C1 segment of cervical spinal cord (tissue), 14 donors: ENCODE measurements at regions not wholly inside any gene's neighbourhood (a gene's known extent, or its start where the extent isn't known, plus 50 kb on each side); places are given as distances from the start of the nearest gene placed in this dataset.

Experiments
- DNase-seq, 14 donors: peaks; one replicate each; lab custom pipeline; 2025; lab: John Stamatoyannopoulos, UW

DNA sequence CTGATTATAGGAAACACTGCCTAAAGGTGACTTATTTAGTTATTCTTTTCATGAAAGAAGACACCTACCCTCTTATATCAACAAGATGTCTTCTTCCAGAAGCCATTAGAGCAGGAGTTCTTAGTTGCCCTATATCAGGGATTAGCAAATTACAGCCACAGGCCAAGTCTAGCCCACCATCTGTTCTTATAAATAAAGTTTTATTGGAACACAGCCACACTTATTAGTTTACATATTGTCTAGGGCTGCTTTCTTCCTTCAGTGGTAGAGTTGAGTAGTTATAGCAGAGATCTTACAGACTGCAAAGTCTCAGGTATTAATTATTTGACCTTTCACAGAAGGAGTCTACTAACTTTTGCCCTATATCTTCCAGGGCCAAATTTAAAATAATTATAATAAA lies 157.2 kb upstream of the NOCT start:
- no peak for DNase-seq

DNA sequence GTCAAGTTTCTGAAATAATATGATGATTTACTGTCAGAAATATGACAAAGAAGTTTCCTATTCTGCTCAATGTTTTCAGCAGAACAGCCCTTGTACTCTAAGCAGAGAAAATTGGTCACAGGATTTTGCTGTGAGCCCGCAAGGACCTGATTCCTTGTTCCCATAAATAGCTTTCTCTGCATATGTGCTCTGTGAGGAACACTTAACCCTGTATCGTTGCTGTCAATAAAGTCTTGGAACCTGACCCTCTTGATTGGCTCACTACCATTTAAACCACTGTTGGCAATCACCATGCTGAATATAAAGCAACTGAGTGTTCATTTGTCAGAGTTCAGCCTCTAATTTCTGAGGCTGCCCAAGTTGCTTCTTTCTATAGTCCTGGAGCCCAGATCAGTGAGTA lies 158.2 kb upstream of the NOCT start:
- no peak for DNase-seq

DNA sequence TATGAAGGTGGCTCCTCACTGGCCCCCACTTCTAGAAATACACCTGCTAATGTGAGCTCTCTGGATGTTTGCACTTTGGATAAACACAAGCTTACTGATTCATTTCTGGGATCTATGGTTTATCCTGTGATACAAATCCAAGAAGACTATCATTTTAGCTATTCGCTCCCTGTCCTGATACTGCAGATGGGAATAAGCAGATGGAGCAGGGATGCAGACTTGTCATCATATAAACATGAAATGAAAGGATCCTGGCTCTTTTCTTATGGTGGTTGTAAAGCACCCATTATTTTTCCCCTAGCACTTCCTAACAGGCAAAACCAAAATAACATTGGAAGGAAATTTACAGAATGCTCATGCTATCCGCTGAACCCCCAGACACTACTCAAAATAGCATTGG lies 162.9 kb upstream of the NOCT start:
- no peak for DNase-seq

DNA sequence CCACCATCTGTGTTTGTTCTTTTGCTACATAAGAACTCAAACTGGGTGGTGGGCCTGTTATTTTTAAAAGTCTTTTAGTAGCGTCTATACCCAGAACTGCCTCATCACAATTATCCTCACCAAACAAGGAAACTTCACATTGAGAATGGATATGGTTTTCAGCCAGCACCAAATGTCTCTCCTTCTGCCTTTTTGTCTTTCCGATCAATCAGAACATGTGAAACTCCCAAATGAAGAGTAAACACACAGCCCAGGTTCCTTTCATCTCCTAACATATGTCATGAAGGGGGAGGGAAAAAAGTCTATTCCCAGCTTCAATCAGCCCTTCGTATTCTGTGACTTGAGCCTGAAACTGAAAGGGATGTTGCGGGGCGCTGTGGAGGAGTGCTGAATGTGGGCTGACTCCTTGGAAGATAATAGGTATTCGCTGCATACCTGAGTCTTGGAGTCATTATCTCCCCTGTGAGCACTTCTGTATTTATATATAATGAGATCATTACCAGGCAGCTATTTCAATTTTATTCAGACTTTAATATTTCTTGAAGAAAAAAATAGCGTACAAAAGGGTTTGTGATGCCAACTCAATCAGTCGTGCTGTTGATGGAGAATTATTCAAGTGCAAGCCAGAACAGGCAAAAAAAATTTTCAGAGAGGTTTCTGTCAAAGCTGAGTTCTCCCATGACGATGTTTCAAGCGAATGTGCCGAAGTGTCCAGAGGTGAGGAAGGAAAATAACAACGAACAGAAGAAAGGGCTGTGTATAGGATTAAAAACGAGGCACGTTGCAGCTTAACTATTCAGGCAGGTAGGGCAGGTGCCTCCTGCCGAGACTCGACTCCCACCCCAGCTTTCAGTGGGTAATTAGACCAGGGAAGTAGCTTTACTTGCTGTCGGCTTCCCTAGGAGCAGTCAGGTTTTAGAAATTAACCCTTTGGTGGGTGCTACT lies 163.9 kb upstream of the NOCT start:
- DNase-seq, result no peak

DNA sequence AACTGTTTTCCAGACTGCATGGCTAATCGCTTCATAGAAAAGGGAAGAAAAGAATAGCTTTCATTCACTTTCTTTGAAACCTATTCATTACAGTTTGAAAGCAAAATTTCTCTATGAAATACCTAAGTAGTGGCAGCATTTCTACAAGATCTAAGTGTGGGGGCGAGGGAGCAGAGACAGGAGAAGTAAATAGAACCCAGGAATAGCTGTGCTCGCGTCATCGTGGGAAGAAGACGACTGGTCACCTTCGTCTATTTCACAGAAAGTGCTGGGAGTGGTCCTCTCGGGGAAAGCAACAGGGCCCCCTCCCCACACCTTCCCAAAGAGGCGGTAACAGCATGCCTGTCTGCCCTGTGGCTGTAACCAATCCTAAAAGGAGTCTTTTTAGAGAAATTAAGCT lies 169.9 kb upstream of the NOCT start:
- no peak for DNase-seq

DNA sequence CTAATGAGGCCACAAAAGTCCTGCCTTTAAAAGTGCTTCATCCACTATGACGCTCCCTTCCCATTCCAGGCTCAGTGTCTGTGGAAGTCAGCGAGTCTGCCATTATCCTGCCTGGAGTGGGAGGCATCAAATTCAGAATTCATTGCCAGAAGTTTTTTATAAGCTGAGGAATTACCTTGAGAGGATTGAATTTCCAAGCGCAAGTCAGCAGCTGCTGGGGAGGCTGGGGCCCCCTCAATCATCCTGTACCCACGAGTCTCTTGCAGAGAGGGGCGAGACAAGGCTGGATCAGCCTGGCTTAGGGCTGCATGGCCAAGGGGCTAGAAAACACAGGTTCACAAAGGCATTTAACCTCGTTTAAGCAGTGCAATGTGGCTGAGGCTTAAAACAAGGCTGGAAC lies 170.5 kb upstream of the NOCT start:
- no peak for DNase-seq

DNA sequence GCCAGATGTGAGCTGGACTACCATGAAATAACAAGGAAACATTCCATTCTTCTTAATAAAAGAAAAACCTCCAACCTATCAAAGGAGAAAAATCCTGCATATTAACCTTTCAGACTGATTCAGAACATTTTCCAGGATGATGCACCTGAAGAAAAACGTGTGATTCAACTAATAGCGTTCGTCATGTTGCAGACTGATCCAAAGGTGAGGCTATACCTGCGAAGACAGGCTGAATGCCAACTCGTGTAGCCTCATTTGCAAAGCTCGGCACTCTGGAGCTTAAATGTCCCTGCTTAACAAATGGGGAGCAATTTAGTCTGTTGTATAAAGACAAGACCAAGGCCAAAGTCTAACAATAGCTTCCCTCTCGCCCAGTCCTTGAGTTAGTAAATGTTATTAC lies 172.0 kb upstream of the NOCT start:
- DNase-seq, result no peak

DNA sequence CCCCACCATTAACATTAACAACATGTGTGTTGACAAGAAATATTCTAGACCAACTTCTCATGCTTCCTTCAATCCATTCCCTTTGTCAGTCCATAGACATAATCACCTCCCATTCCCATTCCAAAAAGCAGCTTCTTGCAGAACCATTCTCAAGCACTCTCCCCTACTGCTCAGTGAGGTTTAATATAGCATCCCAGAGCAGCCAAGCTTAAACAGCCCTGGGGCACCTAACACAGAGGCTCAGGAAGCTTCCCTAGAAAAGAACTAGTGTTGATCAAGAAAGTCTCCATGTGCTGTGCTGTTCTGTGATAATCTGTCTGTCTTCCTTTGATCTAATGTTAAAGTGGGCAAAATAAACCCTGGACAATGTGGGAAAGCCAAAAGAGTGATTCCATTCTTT lies 174.2 kb upstream of the NOCT start:
- no peak for DNase-seq

DNA sequence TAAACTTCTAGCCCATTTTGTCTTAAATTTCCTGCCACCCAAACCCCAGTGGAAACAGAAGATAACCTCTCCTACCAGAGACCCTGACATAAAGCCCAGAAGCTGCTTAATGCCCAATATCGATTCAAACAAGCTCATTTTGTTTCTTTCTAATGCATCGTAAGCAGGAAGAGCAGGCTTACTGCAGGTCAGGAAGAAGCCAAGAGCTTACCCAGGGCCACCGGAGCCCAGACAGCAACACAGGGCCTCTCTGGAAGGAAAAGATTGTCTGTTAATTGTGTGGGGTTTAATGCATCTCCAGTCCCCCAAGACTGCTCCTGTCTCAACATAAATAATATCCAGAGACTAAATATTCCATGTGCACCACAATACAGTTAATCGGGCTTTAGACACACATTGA lies 177.3 kb upstream of the NOCT start:
- DNase-seq, result no peak

DNA sequence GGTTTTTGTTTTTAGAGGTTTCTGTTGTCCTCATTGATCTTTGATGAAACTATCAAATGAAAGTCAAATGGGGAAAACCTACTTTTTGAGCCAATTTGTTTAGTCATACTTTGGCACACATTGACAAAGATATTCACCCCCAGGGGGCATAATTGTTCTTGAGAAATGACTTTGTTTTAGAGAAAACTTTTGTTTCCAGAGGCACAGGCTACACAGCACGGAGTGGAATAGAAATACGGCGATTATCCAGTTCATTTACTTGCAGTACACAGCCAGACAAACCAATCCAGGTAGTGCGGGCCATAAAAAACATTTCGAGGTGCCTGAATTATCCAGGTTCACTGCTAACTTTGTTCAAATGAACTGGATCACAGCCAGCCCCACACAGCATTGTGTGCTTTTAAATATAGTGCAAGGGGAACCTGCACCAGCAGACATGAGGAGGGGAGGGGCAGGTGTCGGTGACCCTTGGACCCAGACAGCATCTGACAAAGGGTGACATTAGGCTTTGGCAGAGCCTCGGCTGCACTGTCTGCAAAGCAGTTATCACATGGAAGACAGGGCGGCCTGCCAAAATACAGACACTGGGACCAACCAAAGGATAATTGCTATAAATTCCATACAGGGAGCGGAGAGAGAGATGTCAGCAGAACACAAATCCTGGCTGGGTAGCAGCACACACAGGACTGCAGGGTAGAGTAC lies 179.6 kb upstream of the NOCT start:
- no peak for DNase-seq

DNA sequence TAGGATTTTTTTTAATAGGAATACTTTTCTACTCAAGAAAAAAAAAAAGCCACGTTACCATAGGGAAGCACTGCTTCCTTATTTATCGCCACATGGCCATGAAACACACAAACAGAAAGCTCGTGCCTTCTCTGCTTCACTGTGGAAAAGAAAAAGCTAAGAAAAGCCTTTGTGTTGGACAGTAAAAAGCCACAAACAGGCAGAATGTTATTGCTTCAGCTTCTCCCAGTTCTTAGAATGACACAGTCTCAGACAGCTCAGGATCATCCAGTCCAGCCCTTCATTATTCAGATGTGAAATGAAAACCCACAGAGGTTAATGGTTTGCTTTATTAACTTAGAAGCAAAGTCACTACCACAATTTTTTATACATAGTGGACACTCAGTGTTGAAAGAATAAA lies 181.6 kb upstream of the NOCT start:
- DNase-seq, result no peak

DNA sequence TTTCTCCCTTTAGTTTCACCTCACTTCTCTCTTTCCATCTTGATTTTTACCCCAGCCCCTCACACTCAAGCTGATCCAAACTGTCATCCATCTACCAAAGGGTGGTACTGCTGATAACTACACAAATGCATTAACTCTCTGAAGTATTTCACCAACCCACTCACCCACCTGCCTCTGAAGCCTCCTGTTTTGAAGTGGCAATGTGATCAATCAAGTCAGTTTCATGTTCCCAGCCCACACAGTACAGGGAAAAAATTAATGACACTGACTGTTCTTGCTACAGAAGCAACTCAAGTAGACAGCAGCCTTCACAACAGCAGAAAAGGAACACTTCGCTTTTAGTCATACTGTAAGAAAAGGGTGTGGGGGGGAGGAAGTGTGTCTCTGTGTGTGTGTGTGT lies 183.0 kb upstream of the NOCT start:
- no peak for DNase-seq

DNA sequence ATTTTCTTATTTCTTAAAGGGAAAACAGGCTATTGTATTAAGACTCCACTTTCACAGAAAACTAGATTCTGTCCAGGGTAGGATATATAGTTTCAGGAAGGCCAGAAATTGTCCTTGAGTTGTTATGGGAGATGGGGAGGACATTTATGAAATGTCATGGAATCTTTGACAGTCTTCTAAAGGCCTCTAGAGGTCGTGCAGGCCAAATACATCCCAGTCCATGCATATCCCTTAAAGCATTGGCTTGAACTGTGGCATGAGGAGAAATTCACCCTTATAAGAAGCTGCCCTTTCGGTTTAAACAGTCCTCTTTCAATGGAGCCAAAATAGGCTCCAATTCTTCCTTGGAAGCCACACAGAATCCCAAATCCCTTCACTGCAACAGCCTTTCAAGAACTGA lies 183.6 kb upstream of the NOCT start:
- DNase-seq, result no peak

DNA sequence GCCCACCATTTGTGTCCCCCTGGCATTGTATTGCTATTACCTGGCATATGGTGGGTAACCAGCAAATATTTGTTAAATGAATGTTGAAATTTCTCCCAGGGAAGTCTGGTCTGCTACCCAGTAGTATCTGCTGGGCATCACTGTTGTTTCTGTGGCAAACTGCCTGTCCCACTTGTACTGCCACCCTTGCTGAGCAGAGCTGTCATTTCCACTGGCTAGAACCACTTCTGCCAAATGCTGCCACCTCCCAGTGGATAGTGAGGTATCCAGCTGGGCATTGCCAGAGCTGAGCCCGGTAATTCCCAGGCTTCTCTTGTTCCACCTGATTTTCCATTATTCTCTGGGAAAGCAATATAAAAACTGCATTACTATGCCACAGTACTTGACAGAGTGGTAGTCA lies 186.7 kb upstream of the NOCT start:
- DNase-seq, result no peak

DNA sequence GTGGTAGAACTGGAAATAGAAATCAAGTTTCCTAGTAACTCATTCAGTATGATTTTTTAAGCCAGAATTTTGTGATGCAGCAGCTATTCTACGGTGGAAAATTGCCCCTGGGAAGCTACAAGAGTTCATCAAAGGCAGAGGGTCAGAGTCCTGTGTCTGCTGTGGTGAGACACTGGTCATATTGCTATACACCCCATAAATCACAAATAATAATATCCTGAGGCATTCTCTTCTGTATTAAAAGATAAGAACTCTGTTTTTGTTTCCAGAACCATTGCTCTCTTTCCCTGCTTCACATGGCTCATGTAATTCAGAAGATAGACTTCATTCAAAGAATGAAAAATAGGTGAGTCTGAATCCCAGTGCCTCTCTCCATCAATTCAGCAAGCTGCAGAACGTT lies 188.8 kb upstream of the NOCT start:
- DNase-seq, result no peak

DNA sequence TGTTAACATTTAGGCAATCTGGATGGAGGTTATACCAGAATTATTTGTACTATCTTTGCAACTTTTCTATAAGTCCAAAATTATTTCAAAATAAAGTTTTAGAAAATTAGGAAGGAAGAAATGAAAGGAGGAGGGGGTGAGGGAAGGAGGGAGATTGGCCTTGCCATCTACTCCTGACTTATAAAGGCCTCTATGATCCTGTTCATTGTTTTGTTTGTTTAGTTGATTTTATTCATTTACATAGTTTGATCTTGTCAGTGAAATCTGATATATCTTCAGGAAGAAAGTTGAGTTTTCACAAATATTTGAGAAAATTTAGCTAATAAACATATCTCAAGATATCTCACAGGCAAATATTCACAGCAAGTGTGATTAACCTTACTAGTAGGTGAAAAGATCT lies 189.3 kb upstream of the NOCT start:
- DNase-seq, result no peak

DNA sequence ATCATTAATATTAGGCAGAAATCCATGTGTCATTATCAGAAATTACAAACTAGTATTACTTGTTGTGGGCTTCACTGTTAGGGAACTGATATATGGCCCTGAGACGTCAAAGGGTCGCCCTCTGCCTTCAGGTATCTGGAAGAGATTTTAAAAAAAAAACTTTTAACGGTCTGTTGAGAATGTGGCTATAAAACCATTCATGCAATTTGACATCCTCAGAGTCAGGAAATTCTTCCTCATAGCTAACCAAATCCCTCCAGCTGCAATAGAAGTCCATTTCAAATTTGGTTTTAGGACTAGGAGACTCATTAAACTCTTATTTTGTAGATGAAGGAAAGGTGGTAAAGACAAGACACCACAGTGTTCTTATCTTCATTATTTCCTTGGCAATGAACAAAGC lies 194.2 kb upstream of the NOCT start:
- DNase-seq, result no peak

DNA sequence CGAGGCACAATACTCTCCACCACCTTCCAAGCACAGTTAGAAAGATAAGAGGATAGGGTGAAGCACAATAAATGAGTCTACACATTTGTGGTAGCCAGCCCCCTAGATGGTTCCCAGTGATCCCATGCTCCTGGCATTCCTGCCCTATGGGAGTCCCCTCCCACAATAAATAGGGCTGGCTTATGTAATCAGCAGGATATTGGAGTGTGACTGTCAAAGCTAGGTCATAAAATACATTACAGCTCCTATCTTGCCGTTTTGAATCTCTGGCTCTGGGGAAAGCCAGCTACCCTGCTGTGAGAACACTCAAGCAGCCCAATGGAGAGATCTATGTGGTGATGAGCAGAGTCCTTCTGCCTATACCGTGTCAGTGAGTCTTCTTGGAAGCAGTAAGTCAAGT lies 198.7 kb upstream of the NOCT start:
- DNase-seq, result no peak

DNA sequence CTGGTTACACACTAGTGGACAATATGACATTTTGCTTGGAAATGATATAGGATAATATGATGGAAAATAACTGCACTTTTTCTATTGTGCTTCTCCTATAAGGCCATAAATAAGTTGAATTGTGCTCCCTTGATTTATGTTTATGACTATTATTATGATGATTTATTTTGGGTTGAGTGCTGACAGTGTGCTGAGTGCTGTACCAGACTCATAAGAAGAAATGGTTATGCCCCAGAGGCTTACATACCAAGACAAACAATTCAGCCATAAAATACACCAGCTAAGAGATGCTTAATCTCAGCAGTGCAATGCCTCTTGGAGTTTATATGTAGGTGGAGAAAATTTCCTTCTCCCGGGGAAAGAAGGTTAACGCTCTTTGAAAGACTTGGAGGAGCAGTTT lies 199.8 kb upstream of the NOCT start:
- no peak for DNase-seq

DNA sequence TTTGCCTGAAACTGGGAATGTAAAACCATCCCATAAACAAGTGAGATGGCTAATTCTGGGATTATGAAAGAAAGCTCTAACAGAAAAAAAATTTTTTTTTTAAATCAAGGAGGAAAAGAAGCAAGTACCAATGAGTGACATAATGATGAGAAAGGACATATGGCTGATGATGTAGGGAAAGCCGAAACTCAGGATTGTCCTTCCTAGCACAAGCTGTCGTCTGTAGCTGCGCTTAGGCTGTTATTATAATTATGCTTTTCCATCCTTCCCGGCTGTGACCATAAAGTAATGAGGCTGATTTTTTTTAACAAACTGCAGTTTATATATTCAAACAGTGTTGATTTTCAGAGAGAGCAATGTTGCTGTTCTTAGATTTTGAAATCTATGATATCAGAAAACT lies 209.8 kb upstream of the NOCT start:
- DNase-seq, result no peak

DNA sequence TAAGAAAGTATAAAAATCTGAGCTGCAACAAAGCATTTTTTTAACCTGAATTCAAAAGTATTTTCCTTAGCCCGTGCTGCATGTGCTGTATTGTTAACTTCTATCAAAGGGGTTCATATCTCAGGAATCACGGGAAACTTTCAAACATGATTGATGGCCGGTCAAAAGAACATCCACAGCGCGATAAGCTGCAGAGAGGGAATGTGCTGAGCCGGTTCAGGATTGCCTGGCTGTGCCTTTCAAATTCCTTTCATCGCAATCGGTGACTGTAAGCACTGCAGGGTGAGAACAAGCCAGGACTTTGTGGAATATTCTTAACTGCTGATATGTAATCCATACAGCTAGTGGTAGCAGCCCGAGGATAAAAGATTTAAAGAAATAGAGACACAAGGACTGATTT lies 210.9 kb upstream of the NOCT start:
- DNase-seq, result no peak

DNA sequence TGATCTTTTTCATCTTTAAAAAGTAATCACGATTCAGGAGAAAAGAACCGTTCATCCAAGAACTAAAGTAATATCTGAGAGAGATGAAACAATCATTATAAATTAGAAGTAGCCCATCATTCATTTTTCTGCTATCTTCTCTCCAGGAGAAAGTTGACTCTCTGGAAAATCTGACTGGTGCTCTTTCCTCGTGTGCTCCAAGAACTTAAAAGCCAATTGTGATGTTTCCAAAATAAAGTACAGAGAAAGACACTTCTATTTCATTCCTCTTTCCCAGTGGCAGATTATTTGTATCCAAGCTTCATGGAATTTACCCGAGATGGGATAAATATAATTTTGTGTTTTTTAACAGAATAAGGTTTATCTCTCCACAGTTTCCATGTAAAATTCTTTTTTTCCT lies 212.5 kb upstream of the NOCT start:
- no peak for DNase-seq

DNA sequence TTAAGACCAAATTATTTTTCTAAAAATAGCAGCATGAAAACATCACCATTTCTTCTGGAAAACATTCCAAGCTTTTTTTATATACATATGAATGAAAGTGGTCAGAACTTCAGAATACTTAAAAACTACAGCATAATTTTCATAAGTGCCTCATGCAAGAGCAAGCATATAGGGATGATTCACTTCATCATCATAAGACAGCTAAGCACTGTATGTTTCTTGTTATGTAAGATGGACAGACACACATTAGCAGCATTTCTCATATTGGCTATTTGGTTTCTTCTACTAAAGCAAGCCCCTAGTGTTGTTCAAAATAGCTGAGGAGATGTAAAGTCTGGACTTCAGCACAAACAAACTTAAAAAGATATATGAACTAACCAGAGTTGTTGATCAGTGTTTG lies 213.1 kb upstream of the NOCT start:
- no peak for DNase-seq
